Activated CD4-positive, alpha-beta T cell treated with anti-CD3 and anti-CD28 coated beads, Interleukin-2, amount 50 U/mL, for 48 hours (primary cell): ENCODE measurements at regions not wholly inside any gene's neighbourhood (a gene's known extent, or its start where the extent isn't known, plus 50 kb on each side); places are given as distances from the start of the nearest gene placed in this dataset.
A peak's percentile ranks its signal among the peaks of the same experiment; 100 is the strongest.

ENCODE experiments used
- DNase-seq, 2 experiments: peaks; one replicate each; pipeline ENCODE4 v3.0.0-alpha.2; 2020

GRCh38 chr11:28702871-28703270 is 594.7 kb downstream of the METTL15 start:
- DNase-seq, result no peak

- no peak for DNase-seq
Observed at GRCh38 chr11:28702450-28702790, 594.2 kb downstream of the METTL15 start.

- no peak for DNase-seq
Observed at GRCh38 chr11:28701760-28702449, 593.7 kb downstream of the METTL15 start.

GRCh38 chr11:28699701-28700100 is 591.5 kb downstream of the METTL15 start:
- DNase-seq, result no peak

GRCh38 chr11:28697920-28698827 is 590.0 kb downstream of the METTL15 start:
- peak; percentile 34 to 51 for DNase-seq

- DNase-seq, result no peak
Observed at GRCh38 chr11:28696591-28696990, 588.4 kb downstream of the METTL15 start.

GRCh38 chr11:28690746-28691145 is 582.6 kb downstream of the METTL15 start:
- DNase-seq, result no peak

- DNase-seq, result no peak
Observed at GRCh38 chr11:28684011-28684586, 575.9 kb downstream of the METTL15 start.

- no peak for DNase-seq
Observed at GRCh38 chr11:28679795-28680468, 571.7 kb downstream of the METTL15 start.

- DNase-seq, result no peak
Observed at GRCh38 chr11:28677721-28678120, 569.5 kb downstream of the METTL15 start.

GRCh38 chr11:28675183-28675582 is 567.0 kb downstream of the METTL15 start:
- DNase-seq, result no peak

GRCh38 chr11:28674433-28675103 is 566.4 kb downstream of the METTL15 start:
- no peak for DNase-seq

GRCh38 chr11:28673691-28674432 is 565.7 kb downstream of the METTL15 start:
- DNase-seq, result no peak

- DNase-seq, result no peak
Observed at GRCh38 chr11:28671274-28671673, 563.1 kb downstream of the METTL15 start.

GRCh38 chr11:28666632-28667031 is 558.4 kb downstream of the METTL15 start:
- no peak for DNase-seq

- no peak for DNase-seq
Observed at GRCh38 chr11:28659716-28660348, 551.6 kb downstream of the METTL15 start.

GRCh38 chr11:28657378-28658030 is 549.3 kb downstream of the METTL15 start:
- DNase-seq, result no peak

- no peak for DNase-seq
Observed at GRCh38 chr11:28654191-28654590, 546.0 kb downstream of the METTL15 start.

GRCh38 chr11:28649922-28650321 is 541.7 kb downstream of the METTL15 start:
- no peak for DNase-seq

- DNase-seq, result no peak
Observed at GRCh38 chr11:28636566-28636965, 528.4 kb downstream of the METTL15 start.

GRCh38 chr11:28636033-28636432 is 527.8 kb downstream of the METTL15 start:
- DNase-seq, result no peak
